Middle frontal gyrus (tissue), 1 donor: ENCODE measurements at regions not wholly inside any gene's neighbourhood (a gene's known extent, or its start where the extent isn't known, plus 50 kb on each side); places are given as distances from the start of the nearest gene placed in this dataset.
A peak's percentile ranks its signal among the peaks of the same experiment; 100 is the strongest.
"Not testable (repeated sequence)": the region's sequence is repeated elsewhere in the genome, so short reads cannot be mapped to it uniquely, and the experiment has no call there.

ENCODE experiments used
- DNase-seq: peaks from one replicate; pipeline ENCODE4 v3.0.0-alpha.2; 2015; ENCODE audit warnings: low spot score; ENCODE audit errors: extremely low spot score

DNA sequence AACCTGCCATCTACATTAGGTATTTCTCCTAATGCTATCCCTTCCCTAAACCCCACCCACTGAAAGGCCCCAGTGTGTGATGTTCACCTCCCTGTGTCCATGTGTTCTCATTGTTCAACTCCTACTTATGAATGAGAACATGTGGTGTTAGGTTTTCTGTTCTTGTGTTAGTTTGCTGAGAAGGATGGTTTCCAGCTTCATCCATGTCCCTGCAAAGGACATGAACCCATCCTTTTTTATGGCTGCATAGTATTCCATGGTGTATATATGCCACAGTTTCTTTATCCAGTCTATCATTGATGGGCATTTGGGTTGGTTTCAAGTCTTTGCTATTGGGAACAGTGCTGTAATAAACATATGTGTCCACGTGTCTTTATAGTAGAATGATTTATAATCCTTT, 149.2 kb downstream of the PCDH7 start:
- not testable (repeated sequence) for DNase-seq

DNA sequence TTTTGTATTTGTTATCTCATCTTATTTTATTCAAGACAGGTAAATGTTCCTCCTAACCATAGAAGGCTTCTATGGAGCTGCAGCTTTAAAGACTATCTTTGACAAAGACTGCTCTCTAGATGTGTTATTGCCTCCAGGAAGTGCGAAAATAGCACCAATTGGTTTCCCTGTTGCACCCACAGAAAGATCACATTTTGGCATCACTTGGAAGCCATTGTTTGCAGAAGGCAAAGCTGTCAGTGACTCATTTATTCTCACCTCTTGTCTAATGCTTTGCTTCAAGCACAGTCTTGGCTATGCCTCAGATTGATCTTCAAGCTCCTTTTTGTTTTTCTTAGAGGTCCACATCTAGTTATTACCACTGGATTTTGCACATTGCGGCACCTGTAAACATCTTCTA, 150.3 kb downstream of the PCDH7 start:
- peak; percentile 29 for DNase-seq

DNA sequence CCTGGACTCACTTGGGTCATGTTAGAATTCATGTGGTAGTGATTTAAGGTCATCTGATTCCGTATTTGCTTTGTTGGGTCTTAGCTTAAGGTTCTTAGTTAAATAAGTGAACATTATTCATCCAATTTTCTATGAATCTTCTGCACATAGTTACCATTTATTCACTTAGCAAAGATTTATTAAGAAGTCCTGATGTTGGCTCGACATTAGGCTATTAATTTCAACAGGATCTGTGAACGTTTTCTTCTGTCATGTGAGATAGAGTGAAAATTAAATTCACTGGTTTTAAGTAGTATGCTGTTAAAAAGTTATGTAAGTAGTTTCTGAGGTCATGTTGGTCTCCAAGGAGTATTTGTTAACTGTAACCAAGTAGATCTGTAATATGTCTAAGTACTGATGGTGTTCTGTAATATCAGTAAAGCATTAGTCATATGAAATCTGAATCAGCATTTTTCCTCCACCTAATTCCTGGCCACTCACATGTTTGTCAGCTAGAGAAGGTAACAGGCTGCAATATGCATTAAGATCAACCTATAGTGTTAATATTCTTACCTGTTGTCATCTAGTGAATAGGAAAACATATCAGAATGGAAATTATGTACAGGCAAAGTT, 155.6 kb downstream of the PCDH7 start:
- DNase-seq, result no peak

DNA sequence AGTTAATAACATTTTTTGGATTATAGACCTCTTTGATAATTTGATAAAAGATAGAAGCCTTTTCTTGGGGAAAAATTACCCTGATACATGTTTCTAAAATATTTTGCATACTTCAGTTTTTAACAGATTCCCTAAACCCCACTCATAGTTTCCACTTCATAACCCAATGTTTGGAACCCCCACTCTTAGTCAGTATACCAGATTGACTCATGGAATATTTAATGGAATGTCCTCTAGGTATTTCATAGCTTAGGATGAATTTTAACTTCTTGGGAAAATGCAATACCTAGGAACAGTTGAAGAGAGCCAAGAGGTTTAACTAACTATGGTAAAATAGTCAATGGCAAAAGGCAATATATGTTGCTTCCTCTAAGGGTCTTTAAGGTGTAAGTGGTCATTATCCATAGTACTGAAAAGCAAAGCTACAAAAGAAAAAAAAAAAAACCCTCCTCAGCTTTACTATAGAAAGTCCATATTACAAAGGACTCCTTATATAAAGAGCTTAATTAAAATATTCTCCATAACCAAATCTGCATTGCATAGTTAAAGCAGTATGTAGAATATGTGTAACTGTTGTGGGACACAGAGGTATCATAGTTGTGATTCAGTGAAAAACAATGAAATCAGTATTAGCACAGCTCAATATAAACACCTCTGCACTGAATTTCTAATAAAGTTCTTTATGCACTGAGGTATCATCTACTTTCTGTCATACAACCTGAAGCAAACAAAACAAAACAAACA, 159.9 kb downstream of the PCDH7 start:
- no peak for DNase-seq

DNA sequence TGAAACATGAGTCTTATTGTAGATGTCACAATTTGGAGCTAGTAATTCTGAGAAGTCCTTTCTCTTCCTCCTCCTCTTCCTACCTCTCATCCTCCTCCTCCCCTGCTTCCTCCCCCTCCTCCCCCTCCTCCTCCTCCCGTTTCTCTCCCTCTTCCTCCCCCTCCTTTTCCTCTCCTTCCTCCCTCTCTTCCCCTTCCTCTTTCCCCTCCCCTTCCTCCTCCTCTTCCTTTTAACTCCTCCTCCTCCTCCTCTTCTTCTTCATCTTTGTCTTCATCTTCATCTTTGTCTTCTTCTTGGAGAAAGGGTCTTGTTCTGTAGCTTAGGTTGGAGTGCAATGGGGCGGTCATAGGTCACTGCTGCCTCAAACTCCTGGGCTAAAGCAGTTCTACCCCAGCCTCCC, 161.8 kb downstream of the PCDH7 start:
- DNase-seq, result no peak

DNA sequence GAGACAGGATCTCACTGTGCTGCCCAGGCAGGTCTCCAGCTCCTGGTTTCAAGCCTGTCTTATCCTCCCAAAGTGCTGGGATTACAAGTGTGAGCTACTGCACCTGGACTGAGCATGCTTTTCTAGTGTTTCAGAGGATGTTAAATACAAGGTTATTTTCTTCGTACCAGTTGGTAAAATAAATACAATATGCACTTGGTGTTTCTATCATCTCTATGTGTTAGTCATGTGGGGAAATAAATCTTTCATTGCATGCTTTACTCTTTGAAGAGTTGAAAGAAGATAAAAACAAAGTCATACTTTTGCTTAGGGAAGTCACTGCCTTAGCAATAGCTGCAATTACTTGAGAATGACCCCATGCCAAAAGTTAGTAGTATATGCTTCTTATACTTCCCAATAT, 162.3 kb downstream of the PCDH7 start:
- DNase-seq, result no peak

DNA sequence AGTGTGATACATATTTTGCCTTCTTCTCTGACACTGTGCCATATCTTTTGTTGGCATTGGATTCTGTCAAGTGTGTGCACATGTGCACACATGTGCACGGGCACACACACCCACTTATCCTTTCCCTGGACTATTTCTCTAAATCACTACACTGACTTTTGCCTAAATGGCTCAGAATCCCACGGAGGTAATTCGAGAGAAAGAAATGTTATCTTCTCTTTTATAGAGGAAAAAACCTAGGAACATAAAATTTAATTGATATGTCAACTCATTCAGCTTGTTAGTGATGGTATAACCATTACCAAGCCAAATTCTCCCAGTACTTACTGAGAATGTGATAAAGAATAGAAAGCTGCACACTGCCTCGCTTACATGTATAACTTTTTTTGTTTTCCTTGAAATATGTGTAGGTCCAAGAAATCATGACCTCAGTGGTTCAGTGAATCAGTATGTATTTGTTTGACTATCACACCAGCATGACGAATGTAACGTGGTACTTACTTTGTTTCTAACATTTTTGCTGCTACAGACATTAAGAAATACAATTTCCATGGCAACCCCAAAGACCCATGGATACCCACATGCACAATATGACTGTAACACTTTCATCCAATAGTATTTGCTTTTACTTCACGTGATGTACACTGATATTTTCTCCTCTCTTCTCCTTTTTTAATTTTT, 163.0 kb downstream of the PCDH7 start:
- DNase-seq, result no peak

DNA sequence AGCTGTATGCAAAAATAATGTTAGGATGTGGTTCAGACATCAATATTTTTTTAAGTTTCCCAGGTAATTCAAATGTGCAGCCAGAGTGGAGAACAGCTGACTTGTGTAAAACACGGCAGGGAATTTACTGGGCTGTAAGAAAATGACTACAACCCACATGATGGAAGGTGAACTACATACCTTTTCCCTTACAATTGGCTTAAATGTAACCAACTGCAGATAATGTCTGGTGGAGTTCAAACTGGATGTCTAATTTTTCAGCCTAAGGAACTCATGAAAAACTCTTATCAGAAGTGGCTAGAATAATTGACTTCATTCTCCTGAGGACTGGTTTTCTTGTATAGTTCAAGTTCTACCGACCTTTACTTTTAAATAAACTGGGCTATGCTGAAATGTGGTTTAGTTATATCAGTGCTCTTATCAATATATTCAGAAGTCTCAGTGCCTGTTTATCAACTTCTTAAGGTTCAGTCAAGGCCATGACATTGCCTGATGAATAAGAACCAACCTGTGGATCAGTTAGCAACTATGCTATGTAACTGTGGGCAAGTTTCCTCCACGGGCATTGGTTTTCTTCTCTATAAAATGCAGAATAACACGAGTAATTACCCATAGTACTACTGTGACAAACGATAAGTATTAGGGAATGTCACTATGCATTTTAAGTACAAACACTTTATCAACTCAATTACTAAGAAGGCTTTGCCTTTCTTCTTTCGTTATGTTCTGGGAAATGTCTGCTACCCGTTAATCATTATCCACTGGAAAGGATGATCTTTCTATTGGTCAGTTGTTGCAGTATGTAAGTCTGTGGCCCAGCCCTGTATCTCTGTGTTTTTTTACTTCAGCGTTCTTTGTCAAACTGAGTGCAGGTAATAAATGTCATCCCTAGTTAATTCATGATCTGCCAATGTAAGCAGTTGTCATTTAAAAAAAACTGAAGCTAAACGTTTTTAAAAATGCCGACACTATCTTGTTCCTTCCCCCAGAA, 181.6 kb downstream of the PCDH7 start:
- DNase-seq, result no peak

DNA sequence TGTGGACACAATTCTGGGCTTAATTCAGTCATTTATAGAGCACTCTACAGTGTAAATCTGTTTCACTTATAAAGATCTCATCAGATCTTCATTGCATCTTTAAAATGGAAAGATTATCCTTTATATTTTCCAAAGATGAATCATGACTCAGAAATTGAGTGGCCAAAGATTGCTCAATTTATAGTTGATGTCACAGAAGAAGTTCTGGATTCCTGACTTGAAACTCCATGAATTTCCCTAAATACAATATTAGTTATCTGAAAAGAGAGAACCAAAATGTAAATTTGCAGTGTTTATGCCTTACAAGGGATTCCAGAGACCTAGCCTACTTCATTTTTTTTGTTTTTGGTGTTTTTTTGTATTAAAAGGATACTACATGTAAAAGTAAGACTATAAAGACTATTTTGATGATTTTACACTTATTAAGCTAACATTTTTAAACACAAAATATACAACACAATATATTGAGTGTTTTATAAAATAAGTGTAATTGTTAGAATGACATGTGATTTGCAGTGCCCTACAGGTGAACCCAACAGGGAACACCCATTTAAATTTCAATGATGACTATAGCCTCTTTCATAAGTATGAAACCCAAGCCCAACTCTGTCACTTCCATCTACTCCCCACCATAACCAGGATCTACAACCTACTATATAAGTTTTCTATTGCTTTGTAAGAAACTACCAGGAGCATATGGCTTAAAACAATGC, 183.5 kb downstream of the PCDH7 start:
- DNase-seq, result no peak

DNA sequence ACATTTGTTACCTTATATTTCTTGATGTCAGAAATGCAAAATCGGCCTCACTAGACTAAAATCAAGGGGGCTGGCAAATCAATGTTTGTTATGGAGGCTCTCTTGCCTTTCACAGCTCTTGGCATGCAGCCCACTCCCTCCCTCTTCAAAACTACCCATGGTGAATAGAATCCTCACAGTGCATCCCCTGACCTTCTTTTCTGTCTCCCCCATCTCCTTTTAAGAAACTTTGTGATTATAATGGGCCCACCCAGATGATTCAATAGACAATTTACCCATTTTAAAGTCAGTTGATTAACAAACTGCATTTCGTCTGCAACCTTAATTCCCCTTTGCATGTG, 184.0 kb downstream of the PCDH7 start:
- DNase-seq, result no peak

DNA sequence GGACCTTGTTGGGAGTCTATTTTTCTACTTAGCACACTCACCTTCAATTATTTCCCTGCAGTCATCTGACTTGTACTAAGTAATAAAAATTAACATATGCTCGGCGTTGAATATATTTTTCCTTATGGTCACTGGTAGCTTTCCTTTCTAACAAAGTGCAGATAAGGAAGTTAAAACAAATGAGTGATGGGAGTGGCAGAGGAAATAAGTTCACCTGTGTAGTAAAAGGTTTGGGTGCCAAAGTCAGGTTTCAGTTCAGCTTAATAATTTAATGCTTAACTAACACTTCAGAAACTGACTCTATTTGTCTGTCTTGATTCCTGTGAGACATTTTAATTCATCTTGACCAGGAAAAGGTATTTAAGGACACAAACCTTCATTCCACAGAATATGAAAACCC, 184.4 kb downstream of the PCDH7 start:
- DNase-seq, result no peak

DNA sequence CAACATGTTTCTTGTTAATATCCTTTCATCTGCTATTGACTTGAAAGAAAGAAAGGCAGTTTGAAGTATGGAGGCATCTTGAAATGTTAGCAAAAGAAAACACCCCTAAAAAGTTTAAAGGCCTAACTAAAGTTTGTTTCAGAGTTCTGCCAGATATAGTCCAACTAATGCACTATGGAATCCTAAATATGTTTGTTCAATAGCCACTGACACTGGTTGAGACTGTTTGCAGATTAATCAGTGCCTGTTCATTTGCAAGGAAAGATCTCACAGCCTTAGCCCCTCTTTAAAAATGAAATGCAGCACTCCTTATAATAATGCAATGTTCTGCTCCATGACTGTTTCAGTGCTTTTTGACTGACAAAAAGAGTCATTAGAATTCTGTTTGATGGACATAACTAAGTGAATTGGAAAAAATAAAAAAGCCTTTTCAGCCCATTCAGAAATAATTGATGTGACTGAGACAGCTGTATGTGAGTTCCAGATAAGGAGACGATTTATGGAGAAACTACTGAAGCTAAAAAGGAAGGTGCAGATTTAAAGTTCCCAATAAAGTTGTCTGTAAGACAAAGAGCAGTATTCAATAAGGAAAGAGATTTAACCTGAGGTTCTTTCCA, 192.0 kb downstream of the PCDH7 start:
- DNase-seq, result no peak

DNA sequence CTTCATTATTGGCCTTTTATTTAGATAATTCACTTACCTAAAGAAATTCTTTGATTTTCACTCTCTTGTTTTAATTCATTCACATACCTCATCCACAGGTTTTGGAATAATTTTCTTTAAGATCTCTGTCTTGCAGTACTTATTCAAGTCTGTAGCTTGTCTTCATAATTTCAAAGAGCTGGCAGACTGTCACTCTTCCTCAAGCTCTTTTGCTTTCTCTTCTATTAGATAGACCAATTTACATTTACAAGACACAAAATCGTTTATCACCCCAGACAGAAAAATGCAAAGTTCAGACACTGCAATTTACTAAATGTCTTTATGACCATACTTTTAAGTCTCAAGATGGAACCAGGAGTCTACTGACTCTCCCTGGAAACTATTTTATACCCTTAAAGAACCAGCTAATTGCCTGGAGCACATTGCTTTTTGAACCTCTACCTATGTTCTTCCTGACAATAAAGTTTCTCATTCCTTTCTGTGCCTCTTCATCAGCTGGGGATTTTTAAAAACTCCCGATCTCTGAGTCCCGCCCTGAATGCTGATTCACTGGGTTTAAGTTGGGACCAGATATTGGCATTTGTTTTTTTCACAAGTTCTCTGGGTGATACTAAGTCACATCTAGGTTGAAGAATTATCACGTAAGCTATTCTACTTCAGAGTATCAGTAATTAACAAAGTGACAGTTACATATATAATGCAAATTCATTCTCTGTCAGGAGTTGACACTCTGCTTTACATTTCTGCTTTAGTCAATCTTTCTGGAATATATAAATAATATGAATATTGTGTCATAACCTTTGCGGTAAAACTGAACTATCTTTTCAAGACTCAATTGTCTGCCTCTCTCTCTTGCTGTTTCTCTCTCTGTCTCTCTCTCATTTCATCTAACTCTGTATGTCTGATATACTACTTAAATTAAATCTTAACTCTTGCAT, 196.4 kb downstream of the PCDH7 start:
- DNase-seq, result no peak

DNA sequence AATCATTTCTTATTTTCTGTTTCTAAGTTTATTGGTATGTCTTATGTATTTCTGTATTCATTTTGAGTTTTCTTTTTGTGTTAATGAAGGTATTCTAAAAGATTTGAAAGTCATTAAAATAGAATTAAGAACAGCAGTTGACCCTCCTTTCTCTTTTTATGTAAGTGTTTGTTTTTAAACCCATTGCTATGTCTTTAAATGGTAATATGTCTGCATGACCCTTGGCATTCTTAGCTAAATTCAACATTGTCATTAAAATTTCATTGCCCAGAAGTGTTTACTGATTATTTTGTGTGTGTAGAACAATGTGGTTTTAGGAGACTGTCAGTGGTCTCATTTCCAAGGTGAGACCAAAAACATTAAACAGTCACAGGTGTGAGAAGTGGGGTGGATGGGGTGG, 197.8 kb downstream of the PCDH7 start:
- no peak for DNase-seq

DNA sequence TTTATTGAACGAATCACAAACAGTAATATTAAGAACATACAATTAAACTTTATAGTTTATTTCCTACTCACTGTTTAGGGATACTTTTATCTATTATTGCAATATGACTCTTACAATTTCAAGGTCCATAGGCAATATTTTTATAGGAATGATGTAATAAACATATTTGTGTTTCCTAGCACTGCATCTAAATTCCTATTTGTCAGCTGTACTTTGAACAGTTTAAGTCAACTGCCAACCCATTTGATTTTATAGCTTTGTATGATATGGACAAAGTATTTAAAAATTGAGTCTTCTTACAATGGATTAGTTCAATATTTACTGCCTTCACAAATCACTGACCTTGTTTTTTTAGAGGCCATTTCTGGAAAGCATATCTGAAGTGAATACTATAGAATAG, 199.3 kb downstream of the PCDH7 start:
- DNase-seq, result no peak

DNA sequence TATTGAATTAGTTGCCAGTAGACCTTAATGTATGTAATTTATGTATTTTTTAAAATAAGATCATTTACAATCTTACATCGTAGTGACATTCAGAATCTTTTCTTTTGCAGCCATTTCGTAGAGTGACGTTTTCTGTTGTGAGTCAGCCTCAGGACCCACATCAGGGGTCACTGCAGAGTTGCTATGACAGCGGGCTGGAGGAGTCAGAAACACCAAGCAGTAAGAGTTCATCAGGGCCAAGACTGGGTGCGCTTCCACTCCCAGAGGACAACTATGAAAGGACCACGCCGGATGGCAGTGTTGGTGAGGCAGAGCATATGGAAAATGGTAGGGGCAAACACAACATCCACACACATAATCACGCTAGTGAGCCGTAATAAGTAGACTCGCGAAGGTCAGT, 199.9 kb downstream of the PCDH7 start:
- DNase-seq, result no peak

DNA sequence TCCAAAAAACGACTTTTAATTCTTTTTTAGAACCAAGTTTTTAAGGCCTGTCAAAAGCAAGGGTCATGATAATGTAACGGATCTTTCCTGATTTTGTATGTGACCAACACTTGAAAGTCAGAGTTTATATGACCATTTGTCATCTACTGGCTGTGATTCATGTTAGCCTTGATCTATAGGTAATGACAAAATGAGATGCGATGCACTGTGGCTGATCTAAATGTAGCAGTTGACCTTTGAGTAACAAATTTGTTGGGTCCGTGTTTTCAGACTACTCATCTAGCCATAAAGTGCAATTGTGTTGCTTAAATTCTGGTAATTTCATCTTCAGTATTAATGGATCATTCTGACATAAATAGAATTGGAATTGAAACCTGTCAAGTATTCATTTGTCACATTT, 202.5 kb downstream of the PCDH7 start:
- DNase-seq, result no peak

DNA sequence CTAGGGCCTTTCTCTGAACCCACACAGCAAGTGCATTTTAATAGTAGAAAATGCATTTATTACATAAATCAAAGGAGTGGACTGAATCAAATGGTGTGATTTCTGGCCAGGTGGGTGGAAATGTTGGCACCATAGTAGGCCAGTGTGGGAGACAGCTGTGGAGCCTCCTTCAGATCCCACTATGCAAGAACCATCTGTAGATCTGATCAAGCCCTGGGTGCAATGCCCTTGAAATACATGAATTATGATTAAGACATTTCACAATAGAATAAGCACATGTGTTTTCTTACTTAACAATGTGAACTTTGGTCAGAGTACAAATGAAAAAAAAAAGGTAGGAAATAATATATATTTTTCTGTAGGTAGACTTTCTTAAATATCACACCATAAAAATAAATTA, 204.3 kb downstream of the PCDH7 start:
- no peak for DNase-seq

DNA sequence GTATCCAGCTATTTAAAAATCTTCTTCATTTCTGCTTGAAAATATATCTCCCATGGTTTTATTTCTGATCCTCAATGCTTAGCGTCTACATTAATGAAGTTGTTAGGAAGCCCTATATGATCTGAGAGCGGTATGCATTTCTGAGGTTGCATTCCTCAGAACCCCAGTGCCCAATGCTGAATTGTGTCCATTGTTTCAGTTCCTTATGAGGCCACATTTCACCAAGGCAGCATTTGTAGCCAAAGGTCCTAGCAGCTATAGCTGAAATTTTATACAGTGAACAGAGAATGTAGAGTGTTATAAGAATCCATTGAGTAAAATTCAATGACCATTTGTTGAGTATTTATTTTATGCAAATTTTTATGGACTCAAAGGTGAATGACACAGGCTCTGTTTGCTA, 209.5 kb downstream of the PCDH7 start:
- DNase-seq, result no peak

DNA sequence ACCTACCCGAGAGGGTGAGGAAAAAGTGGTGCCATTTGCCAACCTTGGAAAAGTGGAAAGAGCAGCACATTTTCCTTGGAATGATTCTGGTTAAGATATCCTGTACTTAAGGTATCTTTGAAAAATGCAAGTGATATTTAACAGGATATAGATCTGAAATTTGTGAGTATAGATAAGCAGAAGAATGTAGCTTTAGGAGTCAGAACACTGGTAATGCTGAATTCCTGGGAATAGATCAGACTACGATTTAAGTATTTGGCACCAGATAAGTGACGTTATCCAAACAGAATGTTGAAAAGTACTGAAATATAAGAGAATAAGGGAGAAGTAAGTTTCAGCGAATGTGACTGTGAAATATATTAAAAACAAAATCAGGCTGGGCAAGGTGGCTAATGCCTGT, 210.1 kb downstream of the PCDH7 start:
- no peak for DNase-seq
